GM19395 (cell line): ENCODE measurements at regions not wholly inside any gene's neighbourhood (a gene's known extent, or its start where the extent isn't known, plus 50 kb on each side); places are given as distances from the start of the nearest gene placed in this dataset.
"Not testable (repeated sequence)": the region's sequence is repeated elsewhere in the genome, so short reads cannot be mapped to it uniquely, and the experiment has no call there.

Experiments
- ATAC-seq: cut with Tn5 transposase; IDR thresholded peaks from one replicate; pipeline ENCODE4 v1.9.1; 2021; ENCODE audit warnings: mild to moderate bottlenecking, moderate library complexity; ENCODE audit not compliant: unreplicated experiment

DNA sequence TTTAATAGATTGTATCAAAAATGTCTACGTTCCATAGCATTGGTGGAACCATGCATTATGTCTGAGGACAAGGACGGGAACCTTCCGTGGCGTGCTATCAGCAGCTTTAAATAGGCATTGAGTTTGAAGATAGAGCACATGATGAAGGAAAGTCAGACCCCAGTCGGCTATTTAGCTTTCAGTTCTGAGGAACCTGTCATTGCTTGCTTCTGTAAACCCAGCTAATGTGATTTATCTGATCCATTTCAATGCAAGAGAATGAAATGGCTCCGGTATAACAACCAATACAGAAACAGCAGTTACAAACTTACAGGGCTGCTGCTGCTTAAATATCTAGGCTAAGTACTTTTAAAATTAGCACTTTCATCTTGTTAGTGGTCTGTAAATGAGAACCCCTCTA lies 503.3 kb downstream of the RNF144A start:
- no peak for ATAC-seq

DNA sequence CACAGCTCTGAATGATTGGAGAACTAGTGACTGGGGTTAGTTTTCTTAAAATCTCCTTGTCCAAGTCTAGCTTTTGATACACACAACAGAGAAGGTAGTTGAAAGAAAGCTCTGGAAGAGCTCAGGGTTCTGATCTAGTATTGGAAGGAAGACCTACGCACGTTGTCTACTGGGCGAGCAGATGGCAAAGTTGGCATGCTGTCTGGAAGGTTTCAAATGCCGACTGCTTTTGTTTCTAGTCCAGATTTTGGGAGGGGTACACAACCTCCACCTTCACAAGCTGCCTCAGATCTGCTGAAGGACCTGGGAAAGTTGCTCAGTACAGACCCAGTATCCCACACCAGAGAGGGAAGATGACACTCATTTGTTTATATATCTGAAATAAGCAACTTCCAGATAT lies 507.3 kb downstream of the RNF144A start:
- ATAC-seq, result no peak

DNA sequence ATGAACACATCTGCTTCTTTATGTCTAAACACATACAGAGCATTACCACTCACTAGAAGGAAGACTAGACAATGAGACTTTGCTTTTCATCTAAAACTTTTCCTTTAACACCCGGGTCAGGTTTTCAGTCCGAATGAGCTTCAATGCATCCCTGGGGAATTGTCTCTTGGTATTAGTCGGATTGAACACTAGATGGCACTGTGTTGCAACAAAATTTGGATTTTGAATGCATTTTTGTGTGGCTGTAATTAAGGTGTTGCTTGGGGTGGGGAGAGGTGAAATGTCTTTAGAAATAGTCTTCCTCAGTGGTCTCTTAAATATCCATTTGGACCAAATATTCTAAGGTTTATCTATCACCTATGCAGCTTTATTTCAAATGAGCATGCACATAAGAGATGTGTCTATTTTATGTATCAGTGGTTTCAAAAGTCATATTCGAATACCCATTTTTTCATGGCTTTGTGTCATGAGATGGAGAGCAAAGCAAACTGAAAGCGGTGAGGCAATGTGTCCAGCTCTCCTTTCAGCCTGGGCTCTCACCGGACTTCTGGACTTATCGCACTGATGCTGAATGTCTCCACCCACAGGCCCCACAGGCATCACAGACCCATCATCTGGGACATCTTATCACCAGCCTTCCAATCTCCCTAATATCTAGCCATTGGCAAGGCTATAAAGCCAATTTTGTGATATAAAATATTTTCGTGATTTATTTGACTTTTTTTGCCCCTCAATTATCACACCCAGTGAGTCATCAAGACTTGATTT lies 510.3 kb downstream of the RNF144A start:
- ATAC-seq, result no peak

DNA sequence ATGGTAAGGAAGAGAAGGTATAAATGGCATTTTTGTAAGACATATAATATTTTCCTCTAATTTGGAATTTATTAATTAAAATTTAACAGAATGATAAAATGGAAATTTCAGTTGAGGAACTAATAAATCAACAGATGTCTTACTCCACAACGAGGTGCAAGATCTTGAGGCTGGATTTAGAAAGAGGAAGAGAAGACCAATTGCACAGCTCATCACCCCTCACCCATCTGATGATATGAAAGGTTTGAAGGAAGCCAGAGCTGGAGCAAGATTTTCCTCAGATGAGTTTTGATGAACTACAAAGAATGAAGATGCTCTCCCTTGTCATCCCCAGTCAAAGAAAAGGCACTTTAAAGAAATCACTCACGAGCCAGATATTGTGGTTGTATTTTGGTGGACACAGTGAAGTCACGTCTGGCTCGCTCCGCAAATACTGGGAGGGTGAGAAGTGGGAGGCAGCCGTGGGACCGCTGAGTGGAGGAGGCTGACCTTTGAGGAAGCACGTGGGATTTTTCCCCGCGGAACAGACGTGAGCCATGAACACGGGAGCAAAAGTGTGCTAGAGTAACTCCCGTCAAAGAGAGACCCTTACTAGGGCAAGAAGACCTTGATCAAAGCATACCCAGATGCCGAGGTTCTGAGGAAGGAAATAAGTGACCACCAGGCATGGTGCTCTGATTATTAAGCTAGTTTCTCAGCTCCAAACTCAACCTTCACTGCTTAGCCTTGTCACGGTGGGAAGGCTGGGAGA lies 511.4 kb downstream of the RNF144A start:
- ATAC-seq, result no peak

DNA sequence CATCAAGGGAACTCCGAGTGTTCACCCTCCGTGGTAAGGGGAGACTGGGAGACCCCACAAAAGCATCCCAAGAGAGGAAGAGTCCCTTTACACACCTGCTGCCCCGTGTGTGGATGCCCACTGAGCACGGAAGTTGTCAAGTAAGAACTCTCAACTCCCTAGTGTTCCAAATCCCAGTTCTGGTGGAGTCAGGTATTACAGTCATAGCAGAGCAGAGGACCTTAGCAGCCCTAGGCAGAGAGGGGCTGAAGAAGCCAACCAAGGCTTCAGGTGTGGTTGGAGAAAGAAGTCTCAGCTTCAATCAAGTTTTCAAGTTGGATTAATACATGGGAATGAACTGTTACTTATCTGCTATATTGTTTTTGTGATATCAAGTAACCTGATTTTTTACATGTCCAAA lies 512.5 kb downstream of the RNF144A start:
- no peak for ATAC-seq

DNA sequence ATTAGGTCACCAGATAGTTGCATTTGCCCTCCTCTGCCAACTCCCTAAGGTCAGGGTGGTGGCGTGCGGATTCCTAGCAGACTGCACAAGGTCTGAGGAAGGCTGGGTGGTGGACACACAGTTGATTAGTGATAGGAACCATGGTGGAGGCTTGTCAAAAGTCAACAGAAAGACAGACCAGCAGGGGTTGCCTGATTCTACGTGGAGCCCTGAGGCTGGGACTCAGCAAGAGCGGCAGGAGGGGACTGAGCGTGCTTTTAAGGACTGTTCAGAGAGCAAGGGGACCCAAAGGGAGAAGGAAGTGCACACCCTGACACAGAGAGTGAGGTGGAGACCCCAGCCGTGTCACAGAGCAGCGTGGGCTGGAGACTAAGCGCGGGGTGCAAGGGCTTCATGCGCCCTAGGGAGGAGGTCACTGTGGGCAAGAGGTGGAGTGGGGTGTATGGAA lies 513.2 kb downstream of the RNF144A start:
- ATAC-seq, result no peak

DNA sequence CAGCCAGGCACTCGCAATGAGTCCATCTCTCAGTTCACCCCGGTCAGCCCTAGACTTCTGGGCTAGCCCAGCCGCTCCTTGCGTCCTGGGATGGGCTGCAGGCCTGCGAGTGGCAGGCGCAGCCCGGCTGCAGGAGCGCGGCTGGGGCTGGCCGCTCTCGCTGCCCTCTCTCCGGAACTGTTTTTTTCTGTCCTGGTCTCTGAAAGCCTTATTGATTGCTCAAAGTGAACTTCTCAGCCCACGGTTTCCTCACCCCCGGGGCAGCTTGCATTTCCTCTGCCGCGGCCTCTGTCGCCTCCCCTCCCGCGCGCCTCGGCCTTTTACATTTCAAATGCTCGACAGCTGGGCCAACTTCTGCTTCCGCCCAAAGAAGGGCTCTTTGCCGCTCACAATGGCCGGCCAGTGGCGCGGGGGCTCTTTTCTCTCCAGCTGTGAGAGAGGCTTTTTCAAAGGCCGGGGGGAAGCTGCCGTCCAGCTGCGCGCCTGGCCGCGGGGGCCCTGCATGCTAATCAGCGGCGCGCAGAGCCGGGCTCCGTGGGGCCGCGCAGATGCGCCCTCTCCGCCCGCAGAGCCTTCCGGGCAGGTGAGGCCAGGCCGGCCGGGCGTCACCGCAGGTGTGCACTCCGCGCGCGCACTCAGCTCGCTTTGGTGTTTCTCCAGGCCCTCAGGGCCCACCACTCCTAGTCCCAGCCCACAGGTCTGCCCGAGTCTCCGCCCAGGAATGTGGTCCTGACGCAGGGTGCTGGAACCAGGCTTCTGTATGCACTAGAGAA lies 513.8 kb downstream of the RNF144A start:
- peak; percentile 69 for ATAC-seq

DNA sequence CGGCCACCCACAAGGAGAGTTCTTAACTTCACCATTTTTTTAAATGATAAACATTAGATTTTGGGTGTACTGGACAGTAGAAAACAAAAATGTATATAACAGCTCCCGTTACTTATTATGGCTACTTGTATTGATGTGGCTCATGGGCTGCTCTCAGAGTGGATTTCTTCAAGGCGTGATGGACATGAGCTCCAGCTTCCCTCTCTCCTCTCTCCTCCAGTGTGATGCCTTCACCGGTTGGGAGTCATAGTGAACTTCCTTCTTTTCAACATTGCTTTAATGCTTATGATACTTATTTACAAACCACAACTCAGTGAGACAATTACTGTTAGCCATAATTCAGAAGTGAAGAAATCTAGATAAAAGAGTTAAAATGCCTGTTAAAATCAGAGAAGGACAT lies 515.2 kb downstream of the RNF144A start:
- no peak for ATAC-seq

DNA sequence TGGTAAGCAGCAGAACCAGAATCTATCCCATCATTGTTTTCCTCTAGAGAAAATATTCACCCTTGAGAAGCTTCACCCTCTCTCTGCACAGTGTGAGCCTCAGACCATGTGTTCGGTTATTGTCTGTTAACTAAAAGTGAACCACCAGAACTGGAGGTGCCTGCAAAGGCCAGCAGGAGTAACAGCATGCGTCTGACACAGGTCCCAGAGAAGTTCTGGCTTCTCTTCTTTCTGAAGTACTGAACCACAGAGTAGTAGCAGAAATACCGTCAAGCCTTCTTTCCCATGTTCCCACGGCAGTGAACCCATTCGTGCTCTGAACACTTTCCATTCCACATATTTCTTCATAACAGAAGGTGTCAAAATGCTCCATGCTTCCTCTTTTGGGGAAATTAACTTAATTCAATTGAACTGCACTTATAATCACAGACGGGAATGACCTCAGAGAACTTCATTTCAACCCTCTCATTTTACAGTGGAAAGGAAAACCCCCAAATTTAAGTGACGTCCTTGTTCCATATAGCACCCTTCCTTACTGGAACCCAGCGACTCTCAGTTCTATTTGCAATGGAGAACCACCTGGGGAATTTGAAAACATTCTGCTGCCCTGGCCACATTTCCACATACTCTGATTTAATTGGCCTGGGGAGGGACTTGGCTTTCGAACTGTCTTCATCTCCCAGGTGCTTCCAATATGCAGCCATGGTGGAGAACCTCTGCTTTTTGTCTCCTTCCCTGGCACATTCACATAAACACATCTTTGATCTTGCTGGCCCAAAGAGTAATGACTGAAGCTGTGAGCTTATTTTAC lies 519.1 kb downstream of the RNF144A start:
- no peak for ATAC-seq

DNA sequence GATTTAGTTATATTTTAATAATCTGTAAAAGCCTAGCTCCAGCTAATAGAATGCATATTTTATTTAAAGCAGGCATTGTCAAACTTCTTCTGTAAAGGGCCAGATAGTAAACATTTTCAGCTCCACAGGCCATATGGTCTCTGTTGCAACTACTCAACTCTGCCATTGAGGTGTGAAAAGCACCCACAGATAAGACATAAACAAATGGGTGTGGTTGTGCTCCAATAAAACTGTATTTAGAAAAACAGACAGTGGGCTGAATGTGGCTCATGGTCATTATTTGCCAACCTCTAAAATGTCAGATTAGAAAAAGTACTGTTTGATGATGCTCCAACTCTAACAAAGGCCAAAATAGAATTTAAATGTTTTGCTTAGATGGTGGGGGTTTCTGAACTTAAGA lies 519.9 kb downstream of the RNF144A start:
- ATAC-seq, result no peak

DNA sequence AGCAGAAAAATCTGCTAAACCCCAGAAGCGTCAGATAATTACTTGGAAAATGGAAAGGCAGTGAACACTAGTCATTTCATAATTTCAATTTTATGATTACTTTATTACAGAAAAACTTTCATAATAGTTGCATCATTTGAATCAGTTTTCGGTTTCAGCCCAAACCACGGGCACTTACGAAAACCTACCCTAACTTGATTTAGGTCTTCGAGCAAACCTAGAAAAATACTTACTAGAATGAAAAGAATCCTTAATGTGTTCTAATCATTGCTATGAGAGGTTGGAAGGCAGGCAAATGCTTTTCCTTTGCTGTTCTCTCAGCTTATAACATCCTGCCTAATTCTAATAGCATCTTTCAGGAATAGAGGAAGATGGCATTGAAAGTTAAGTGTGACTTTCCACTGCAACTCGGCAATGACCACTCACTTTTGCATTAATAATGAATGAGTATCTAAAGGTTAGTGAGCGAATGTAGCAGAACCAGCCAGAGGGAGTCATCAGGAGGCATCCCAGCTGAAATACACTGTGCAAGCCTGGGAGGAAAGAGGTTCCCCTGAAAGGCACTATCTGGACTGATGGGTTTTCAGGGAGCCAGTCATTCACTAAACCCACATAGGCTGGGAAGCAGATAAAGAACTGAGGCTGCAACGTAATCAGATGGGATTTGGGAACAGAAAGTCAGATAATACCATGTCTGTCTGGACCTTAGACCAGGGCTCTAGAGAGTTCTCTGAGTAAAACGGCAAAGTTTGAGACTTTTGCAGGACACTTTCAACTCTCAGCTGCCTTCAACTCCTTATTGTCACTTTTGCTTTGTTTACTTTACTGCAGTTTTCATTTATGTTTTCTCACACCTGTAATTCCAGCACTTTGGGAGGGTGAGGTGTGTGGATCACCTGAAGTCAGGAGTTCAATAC lies 520.8 kb downstream of the RNF144A start:
- ATAC-seq, result no peak

DNA sequence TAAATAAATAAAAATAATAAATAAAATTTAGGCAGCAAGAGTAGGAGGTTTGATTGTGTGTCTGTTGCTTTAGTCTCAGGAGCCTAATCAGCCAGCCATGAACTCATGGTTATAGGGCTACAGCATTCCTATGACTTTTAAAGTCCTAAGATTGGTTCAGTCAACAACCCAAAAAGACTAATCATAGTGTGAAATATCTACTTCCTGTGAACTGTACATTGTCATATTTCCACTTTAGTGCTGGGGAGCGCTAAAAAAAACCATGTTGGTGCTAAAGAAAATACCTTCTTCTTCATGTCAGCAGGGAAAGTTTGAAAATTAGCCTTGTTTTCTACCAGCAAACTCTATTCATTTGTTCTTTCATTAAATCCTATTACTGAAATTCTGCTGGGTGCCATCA lies 521.6 kb downstream of the RNF144A start:
- ATAC-seq, result no peak

DNA sequence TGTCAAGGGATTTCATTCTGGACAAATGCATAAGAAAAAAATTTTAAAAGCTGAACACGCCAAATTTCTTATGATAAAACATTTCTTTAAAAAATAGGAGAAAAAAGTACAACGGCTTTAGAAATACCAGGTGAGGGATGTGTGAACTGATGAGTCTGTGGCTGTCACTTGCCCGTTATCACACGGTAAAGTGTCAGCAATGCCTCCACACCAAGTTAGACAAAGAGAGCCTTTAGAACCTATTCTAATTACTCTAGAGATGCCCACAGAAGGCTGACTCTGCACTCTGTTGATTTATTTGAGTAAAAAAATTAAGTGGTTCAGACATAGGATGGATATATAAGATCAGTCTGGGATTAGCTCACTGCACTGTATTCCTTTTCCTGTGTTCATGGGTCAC lies 523.8 kb downstream of the RNF144A start:
- no peak for ATAC-seq

DNA sequence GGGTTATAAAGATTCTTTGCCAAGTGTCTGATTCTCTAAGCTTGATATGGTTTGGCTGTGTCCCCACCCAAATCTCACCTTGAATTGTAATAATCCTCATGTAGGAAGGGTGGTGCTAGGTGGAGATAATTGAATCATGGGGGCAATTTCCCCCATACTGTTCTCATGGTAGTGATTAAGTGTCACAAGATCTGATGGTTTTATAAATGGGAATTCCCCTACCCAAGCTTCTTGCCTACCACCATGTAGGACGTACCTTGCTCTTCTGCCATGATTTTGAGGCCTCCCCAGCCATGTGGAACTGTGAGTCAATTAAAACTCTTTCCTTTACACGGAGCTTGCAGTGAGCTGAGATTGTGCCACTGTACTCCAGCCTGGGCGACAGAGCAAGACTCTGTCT lies 524.6 kb downstream of the RNF144A start:
- ATAC-seq, result not testable (repeated sequence)

DNA sequence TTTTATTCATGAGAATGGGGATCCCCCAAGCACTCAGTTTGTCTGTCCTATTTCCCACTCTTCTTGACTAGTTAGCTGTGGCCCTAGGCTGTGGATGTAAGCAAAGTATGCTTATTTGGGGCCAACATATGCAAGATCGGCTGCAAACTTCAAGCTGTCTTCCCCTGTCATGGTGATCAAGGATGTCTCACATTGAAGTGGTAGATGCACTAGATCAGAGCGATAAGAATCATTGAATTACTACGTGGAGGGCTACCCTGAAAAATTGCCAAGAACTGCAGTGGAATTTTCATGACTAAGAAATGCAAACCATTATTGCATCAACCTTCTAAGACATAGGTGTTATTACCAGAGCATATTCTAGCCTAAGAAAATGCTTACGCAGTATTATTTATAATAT lies 527.4 kb downstream of the RNF144A start:
- ATAC-seq, result no peak

DNA sequence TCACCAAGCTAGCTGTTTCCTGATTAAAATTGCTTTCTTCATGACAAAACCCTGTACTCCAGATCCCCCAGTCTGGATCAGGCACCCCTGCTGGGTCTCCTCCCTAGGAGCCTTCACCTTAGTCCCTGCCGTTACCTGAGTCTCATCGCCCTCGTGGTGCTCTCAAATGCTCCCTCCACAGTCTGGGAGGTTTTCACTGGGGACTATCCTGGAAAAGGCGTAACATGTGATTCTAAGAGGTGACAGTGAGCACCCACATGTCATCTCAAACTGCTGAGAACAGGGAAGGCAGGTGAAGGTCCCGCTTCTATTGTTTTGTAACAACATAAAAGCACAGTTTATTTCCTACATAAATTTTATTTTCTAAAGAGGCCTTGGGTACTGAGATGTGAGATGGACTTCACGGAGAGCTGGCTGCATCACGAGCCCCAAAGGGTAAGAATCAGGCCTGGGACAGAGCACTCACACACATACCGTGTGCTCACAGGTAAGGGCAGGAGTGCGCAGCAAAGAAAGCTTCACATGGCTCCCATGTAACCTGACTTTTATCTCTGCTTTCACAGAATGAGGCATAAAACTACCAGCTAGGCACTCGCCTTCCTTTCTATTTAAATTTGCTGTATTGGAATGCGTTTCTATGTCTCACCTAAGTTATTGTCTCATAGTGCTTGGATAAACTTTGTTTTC lies 531.5 kb downstream of the RNF144A start:
- ATAC-seq, result no peak

DNA sequence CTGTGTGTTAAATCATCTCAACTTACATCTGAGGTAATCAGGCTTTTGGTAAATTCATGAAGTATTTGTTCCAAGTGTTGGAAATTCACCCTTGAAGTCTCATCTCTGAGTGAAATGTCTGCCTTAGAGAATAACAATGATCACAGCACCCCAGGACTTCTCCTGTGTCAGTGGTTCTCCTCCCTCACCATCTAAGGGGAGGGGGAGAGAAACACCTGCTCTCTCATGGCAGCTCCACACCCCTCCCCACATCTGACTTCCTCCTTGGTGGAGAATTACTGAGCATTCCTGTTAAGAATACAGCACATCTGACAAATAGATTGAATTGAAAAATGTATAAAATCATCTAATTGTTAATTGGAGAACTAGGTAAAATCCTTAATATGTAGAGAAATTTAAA lies 532.1 kb downstream of the RNF144A start:
- ATAC-seq, result no peak

DNA sequence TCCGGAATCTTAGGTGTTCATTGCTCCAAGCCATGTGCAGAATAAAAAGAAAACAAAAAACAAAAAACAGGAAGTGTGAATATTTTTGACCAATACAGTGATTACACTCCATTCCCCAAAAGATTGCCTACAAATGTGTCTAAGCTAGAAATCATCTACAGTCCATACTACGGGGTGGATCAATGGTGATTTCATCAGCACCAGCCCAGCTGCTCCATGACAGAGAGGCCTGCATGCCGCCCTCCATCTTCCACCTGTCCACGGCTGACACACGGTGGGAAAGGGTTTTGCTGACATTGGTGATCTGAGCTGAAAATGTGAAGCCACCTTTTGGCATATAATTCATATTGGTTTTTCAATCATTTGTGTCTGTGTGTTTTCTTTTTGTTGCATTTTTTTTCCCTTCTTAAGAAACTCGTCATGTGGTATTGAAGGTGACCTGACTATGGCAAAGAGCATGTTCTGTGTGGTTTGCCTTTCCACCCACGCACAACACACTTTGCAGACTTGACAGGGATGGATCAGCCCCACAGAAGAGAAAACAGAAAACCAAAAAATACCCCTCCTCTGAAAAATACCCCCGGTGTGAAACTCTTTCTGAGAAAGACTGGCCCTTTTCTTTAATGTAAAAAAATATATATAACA lies 533.1 kb downstream of the RNF144A start:
- ATAC-seq, result no peak

DNA sequence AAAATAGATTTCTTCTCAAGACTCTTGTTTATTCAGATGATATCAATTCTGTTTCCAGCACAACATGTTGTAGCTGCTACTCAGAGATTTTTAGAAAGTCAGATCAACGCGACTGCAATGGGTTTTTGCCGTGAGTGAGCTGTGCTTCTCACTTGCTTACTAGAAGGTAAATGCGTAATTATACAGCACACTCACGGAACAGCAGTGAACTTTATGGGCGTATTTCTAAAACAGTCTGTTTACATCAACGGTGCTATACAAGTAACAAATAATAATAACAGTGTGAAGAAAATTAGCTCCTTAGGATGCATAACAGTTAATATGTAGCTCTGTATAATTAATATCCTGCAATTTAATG lies 533.6 kb downstream of the RNF144A start:
- ATAC-seq, result no peak
